ENCODE measurements at regions not wholly inside any gene's neighbourhood (a gene's known extent, or its start where the extent isn't known, plus 50 kb on each side); places are given as distances from the start of the nearest gene placed in this dataset.

DNA sequence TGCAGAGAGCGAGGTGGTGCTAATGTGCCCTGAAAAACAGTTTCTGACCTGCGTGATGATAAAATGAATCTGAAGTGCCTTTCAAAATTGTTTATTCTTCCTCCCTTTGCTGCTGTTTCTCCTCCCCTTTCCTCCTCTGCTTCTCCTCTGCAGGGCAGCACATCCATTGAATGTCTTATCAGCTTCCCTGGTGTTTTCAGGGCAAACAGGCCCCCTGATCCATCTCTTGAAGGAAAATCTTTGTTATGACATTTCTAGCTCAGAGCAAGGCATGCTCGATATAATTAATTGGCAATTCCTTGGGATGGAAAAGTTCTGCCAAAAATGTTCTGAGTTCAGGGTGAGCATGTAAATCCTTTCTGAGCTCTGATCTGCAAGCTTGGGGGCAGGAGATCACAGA lies 364.2 kb upstream of the ZNF32 start:
- no peaks in the 10 kb centered on the region for H3K36me3 Mint-ChIP-seq (ENCODE audit: low read depth)
- H3K9me3 Mint-ChIP-seq (ENCODE audit: insufficient read depth), result no peaks in the 10 kb centered on the region
- ChIA-PET CTCF (interaction anchor here (1.7 kb wide), 1 partner anchor 330 kb away, joined by 3 read pairs; no protein-coding TSS in a partner anchor), POLR2A (no interaction called here)
- H3K27ac Mint-ChIP-seq, result no peak overlapping the region
- H3K27me3 Mint-ChIP-seq (ENCODE audit: low read depth), result peaks cover 7% of the 10 kb centered on the region
- ATAC-seq (no peak), DNase-seq (no peak)
- peaks cover 13% of the 10 kb centered on the region for H3K4me1 Mint-ChIP-seq (ENCODE audit: low read depth)
- H3K4me3 Mint-ChIP-seq, result no peak overlapping the region

DNA sequence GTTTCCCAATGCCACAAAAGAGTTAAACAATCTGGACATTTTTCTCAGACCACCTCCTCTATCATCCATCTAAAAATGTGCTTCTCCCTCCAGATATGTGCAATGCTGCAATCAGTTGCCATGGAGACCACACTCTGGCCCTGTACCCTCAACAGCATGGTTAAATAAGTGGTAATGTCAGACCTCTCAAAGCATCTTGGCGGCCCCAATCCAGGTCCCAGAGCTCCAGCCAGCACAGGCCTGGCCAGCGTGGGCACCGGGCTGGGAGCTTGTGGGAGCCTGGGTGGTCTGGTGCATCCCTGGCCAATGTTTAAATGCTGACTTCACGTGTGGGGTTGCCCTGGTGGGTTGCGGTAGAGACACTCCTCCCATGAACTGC lies 362.9 kb upstream of the ZNF32 start:
- H3K27me3 Mint-ChIP-seq (ENCODE audit: low read depth), result peaks cover 8% of the 10 kb centered on the region
- peaks cover 13% of the 10 kb centered on the region for H3K4me1 Mint-ChIP-seq (ENCODE audit: low read depth)
- no peak overlapping the region for H3K4me3 Mint-ChIP-seq
- ATAC-seq (no peak), DNase-seq (no peak)
- no peak overlapping the region for H3K27ac Mint-ChIP-seq
- no peaks in the 10 kb centered on the region for H3K36me3 Mint-ChIP-seq (ENCODE audit: low read depth)
- POLR2A ChIA-PET, result no interaction called here
- CTCF ChIA-PET, result interaction anchor here (0.9 to 1.7 kb wide), 2 partner anchors 18 to 328 kb away, joined by 3 read pairs; no protein-coding TSS in a partner anchor
- H3K9me3 Mint-ChIP-seq (ENCODE audit: insufficient read depth), result no peaks in the 10 kb centered on the region

DNA sequence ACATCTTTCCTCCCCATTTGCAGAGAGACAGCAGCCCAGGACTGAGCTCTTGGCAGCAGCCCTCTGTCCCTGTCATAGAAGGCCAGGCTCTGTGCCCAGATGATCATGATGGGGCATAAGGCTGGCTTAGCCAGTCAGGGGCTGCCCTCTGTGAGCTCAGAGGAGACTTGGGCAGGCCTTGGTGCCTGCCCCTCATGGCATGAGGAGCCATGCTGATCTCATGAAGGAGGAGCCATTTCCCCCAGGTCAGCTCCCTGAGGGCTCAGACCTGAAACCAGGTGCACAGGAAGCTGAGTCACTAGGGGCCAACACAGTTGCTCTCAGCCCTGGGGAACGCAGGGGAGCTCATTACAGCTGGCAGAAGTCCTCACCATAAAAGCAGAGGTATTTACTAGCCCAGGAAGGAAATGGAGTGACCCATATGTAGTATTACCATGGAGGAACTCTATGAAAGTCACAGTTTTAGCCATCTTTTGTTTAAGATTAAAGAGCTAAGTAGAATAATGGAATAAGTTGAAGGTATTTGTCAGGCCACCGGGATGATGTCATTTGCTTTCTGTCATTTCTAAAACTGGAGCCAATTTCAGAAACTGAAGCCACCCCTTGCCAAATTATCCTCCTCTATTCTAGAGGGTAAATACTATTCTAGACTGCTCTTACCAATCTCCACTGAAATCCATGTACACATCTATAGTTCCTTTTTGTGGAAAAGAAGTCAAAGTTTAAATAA lies 362.4 kb upstream of the ZNF32 start:
- Mint-ChIP-seq H3K9me3 (ENCODE audit: insufficient read depth) (no peaks in the 10 kb centered on the region), H3K27ac (no peak overlapping the region), H3K36me3 (ENCODE audit: low read depth) (no peaks in the 10 kb centered on the region), H3K4me1 (ENCODE audit: low read depth) (peaks cover 13% of the 10 kb centered on the region), H3K27me3 (ENCODE audit: low read depth) (peaks cover 8% of the 10 kb centered on the region), H3K4me3 (no peak overlapping the region)
- ChIA-PET CTCF (interaction anchor here (0.9 kb wide), 2 partner anchors 19 to 321 kb away, joined by 3 read pairs; no protein-coding TSS in a partner anchor), POLR2A (no interaction called here)
- ATAC-seq (peak; percentile 33), DNase-seq (peak; percentile 34)

DNA sequence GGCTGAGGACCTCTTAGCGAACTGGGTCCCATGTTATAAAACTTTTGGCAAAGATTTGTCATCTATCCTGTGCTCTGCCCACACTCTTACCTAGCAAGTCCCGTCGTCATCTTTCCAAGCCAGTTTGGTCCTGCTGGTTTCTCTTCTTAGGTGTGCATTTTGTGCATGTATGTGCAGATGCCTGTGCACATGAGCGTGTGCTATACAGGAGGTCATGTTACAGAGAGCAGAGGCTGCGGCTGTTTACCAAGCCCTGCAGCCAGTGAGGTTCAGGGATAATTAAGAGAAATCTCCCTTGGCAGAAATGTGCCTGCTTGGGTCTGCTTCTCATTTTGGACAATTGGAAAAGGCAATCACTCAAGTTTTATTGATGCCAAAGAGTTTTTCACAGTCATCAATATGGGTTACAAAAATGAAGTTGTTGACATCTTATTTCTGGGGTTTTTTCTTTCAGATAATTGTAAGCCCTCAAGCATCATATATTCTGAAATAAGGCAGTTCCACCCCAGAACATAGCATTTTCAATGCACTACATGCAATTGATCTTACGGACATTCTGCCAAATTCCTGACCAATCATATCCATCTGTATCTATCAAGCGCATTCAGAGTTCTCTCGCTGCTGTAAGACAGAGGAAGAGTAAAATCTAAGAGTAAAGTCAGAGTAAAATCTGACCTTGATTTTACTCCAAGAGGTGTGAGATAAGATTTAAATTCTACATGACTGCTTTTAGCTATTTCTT lies 361.4 kb upstream of the ZNF32 start:
- Mint-ChIP-seq H3K9me3 (ENCODE audit: insufficient read depth) (no peaks in the 10 kb centered on the region), H3K27ac (no peak overlapping the region), H3K27me3 (ENCODE audit: low read depth) (peaks cover 8% of the 10 kb centered on the region), H3K4me1 (ENCODE audit: low read depth) (peaks cover 13% of the 10 kb centered on the region), H3K4me3 (no peak overlapping the region), H3K36me3 (ENCODE audit: low read depth) (no peaks in the 10 kb centered on the region)
- no peak for ATAC-seq
- no peak for DNase-seq
- ChIA-PET CTCF (interaction anchor here (0.9 kb wide), 1 partner anchor 320 kb away, joined by 3 read pairs; no protein-coding TSS in a partner anchor), POLR2A (no interaction called here)

DNA sequence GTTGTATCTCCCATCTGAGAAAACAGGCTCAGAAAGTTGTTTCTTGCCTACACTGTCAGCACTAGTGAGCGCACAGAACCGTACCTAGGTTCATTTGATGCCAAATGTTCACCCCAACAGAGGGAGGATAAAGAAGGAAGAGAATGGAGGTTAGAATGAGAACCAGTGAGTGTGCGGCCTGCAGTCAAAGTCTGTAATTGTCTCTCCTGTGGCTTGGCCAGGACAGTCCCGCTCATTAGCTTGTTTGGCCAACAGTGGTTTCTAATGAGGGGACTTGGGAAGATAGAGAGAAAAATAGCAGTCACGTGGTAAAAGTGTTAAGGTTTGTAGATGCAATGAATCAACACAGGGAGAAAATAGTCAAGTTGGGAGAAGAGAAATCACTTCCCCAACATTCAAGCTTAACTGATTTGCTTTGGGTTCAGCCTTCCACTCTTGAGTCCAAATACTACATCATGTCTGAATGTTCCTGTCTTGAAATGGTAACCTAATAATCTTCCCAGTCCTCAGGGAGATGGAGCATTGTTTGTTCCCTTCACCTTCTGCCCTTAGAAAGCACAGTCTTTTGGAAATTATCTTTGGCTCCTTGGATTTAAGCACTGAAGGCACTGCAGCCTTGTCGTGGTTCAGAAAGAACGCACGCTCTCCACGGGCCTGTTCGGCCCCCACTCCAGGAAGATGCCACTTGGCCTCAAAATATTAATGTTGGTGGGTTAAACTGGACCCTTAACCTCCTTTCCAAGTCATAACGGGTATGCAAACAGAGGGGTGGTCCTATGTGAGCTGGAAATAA lies 360.4 kb upstream of the ZNF32 start:
- H3K9me3 Mint-ChIP-seq (ENCODE audit: insufficient read depth), result no peaks in the 10 kb centered on the region
- ChIA-PET POLR2A (no interaction called here), CTCF (no interaction called here)
- H3K27me3 Mint-ChIP-seq (ENCODE audit: low read depth), result peaks cover 11% of the 10 kb centered on the region
- H3K27ac Mint-ChIP-seq, result no peak overlapping the region
- no peak for ATAC-seq
- DNase-seq, result no peak
- peaks cover 13% of the 10 kb centered on the region for H3K4me1 Mint-ChIP-seq (ENCODE audit: low read depth)
- no peaks in the 10 kb centered on the region for H3K36me3 Mint-ChIP-seq (ENCODE audit: low read depth)
- H3K4me3 Mint-ChIP-seq, result no peak overlapping the region

DNA sequence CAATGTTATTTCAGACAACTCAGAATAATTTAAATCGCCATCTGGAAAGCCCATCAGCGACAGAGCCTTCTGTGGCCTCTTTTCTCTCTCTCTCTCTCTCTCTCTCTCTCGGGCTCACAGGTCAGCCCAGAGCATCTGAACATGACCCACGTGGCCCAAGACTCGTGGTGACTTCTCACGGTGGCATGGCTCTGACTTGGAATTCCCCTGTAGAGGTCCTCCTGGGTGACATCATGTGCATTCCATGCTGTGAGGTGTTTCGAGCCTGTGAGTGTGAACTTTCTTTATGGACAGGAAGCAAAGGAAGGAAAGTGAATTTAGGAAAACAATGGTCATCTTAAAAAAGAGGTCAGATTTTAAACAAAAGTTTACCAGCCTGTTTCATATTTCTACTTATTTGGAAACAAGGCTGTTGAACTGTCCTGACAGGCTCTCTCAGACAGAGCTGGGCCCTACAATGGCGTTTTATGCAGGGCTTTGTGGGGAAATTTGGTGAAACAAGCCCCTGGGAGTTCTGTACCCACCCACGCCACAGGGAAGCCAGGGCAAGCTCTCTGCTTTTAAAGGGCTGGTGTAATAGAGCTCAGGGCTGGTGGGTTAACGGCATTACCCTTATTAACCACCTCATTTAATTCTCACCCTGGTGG lies 359.7 kb upstream of the ZNF32 start:
- DNase-seq (no peak), ATAC-seq (no peak)
- CTCF ChIA-PET, result no interaction called here
- H3K4me1 Mint-ChIP-seq (ENCODE audit: low read depth), result peaks cover 13% of the 10 kb centered on the region
- H3K36me3 Mint-ChIP-seq (ENCODE audit: low read depth), result no peaks in the 10 kb centered on the region
- no peak overlapping the region for H3K27ac Mint-ChIP-seq
- H3K9me3 Mint-ChIP-seq (ENCODE audit: insufficient read depth), result no peaks in the 10 kb centered on the region
- peaks cover 11% of the 10 kb centered on the region for H3K27me3 Mint-ChIP-seq (ENCODE audit: low read depth)
- POLR2A ChIA-PET, result no interaction called here
- no peak overlapping the region for H3K4me3 Mint-ChIP-seq

DNA sequence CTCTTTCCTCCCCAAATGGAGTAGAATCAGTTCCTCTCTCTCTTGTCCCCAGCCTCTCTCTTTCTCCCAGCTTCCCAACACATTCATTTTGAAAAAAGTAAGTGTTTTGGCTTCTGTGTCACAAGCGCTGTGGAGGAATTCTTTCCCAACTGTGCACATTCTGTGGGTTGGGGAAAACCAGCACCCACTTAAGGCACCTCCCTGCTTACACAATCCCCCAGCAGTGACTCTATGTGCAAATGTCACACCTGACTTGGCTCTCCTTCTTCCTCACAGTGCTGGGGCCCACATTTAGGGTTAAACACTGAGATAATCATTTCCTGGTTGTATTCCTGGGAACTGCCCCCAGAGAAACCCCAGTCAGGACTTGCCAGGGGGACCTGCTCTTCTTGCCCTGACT lies 358.1 kb upstream of the ZNF32 start:
- ChIA-PET CTCF (no interaction called here), POLR2A (no interaction called here)
- DNase-seq (no peak), ATAC-seq (no peak)
- Mint-ChIP-seq H3K27ac (no peak overlapping the region), H3K9me3 (ENCODE audit: insufficient read depth) (no peaks in the 10 kb centered on the region), H3K36me3 (ENCODE audit: low read depth) (no peaks in the 10 kb centered on the region), H3K4me3 (no peak overlapping the region), H3K27me3 (ENCODE audit: low read depth) (peaks cover 9% of the 10 kb centered on the region), H3K4me1 (ENCODE audit: low read depth) (peaks cover 12% of the 10 kb centered on the region)

DNA sequence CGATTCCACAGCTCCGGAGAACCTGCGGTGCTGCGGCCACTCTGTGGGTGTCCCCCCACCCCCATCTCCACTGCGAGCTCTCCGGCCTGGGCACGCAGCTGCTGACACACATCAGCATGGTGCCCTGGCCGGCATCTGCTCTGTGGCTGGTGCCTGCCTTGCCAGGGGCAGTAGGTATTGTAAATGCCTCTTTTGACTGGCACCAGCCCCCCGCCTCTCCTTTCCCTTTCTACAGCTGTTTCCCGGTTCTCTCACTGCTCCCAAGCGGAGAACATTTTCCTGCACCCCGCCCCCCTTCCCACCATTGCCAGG lies 357.1 kb upstream of the ZNF32 start:
- H3K27me3 Mint-ChIP-seq (ENCODE audit: low read depth), result peaks cover 16% of the 10 kb centered on the region
- DNase-seq (no peak), ATAC-seq (no peak)
- no peaks in the 10 kb centered on the region for H3K9me3 Mint-ChIP-seq (ENCODE audit: insufficient read depth)
- CTCF ChIA-PET, result interaction anchor here (0.9 kb wide), 1 partner anchor 12 kb away, joined by 3 read pairs; no protein-coding TSS in a partner anchor
- no peak overlapping the region for H3K27ac Mint-ChIP-seq
- POLR2A ChIA-PET, result no interaction called here
- H3K4me1 Mint-ChIP-seq (ENCODE audit: low read depth), result peaks cover 1% of the 10 kb centered on the region
- H3K4me3 Mint-ChIP-seq, result no peak overlapping the region
- H3K36me3 Mint-ChIP-seq (ENCODE audit: low read depth), result no peaks in the 10 kb centered on the region

DNA sequence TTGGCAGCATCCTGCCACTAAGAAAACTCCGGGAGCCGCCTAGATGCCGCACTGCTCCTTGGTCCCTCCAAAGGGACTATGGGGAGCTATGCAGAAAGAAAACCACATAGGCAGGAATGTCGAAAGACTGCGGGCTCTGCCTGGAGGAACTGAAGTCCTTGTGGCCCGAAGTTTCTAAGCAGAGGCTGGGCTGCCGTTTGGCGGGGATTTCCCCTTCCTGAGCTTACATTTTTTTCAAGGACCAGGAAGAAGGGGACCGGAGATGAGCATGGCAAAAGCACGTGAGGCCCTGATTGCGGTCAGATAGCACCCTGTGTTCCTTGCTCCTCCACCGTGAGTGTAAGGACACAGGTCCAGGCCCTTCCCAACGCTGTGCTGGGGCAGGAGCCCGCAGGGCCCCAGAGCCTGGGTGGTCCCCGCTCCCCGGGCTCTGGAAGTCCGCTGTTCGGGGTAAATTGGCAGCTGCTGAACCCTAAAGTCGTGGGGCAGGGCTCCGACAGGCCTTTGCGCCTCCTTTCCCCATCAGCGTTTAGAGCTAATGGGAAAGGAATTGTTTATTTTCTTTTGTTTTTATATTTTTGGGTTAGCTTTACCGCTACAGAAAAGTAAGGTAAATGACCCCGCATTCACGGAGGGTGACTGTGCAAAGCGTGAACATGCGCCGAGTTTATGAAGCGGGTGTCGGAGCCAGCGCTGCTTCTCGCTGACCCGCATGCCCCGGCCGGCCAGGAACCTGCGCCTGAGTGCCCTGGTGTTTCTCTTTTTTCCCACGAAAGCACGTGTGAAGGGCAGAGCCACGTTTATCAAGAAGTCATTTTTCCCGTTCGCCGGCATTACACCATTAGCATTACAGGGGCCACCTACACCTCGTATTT lies 356.5 kb upstream of the ZNF32 start:
- Mint-ChIP-seq H3K27ac (no peak overlapping the region), H3K4me3 (no peak overlapping the region), H3K27me3 (ENCODE audit: low read depth) (peaks cover 17% of the 10 kb centered on the region), H3K36me3 (ENCODE audit: low read depth) (no peaks in the 10 kb centered on the region), H3K9me3 (ENCODE audit: insufficient read depth) (no peaks in the 10 kb centered on the region), H3K4me1 (ENCODE audit: low read depth) (no peaks in the 10 kb centered on the region)
- ChIA-PET POLR2A (no interaction called here), CTCF (interaction anchor here (0.9 kb wide), 1 partner anchor 13 kb away, joined by 3 read pairs; no protein-coding TSS in a partner anchor)
- no peak for ATAC-seq
- DNase-seq, result no peak

DNA sequence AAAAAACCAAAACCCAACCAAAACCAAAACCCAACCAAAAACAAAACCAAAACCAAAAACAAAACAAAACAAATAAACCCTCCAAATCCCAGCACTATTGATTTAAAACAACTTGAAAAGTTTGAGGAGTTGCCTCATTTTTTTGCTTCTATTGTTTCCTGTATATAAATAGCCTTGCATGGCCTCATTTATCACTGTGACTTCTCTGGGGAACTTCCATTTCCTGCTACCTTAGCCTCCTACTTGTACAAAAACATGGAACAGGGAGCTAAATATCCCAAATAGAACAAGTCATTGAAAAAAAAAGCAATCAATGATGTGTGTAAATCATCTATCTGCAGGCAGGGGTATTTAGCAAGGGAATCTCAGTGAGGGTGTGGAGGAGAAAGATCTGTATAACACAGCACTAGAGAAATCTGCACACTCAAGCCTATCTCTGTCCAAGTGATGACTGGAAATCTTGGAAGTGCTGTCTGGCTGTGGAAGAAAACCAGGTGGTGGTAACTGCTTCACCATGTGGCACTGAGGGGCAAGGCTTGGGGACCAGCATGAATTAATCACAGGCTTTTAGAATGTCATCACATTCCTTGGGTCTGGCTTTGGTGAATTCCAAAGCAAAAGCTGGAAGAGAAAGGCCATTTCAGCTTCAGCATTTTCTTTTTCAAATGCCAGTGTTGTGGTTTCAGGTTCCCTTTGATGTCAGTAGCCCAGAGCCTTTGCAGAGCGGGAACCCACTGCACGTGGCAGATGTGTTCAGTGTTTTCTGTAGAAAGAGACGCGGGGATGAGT lies 349.5 kb upstream of the ZNF32 start:
- CTCF ChIA-PET, result no interaction called here
- H3K4me3 Mint-ChIP-seq, result no peak overlapping the region
- peaks cover 2% of the 10 kb centered on the region for H3K4me1 Mint-ChIP-seq (ENCODE audit: low read depth)
- no peaks in the 10 kb centered on the region for H3K36me3 Mint-ChIP-seq (ENCODE audit: low read depth)
- peaks cover 1% of the 10 kb centered on the region for H3K9me3 Mint-ChIP-seq (ENCODE audit: insufficient read depth)
- ATAC-seq, result no peak
- DNase-seq, result no peak
- peaks cover 21% of the 10 kb centered on the region for H3K27me3 Mint-ChIP-seq (ENCODE audit: low read depth)
- no peak overlapping the region for H3K27ac Mint-ChIP-seq
- POLR2A ChIA-PET, result no interaction called here

Data from activated CD8-positive, alpha-beta T cell treated with anti-CD3 and anti-CD28 coated beads, Interleukin-2, amount 10 ng/mL, durations not matched to agents 7 days and 5 days (primary cell).